Caco-2 (cell line): ENCODE measurements at regions not wholly inside any gene's neighbourhood (a gene's known extent, or its start where the extent isn't known, plus 50 kb on each side); places are given as distances from the start of the nearest gene placed in this dataset.
A peak's percentile ranks its signal among the peaks of the same experiment; 100 is the strongest.
"Not testable (repeated sequence)": the region's sequence is repeated elsewhere in the genome, so short reads cannot be mapped to it uniquely, and the experiment has no call there.

Experiments
- BruUV-seq: library from RNA; stranded (reverse); fragments of 400-500 nt; replicated peaks from 2 replicates; lab custom pipeline; 2021; lab: Mats Ljungman, UMichigan
- CTCF ChIA-PET: fragments of 300-600 bp; sonication (Branson Sonifier 250); formaldehyde crosslinking; loops from one replicate; lab custom pipeline; 2022; ENCODE audit warnings: antibody characterized with exemption; lab: Charles Lee
- POLR2A ChIA-PET: fragments of 300-600 bp; sonication (Branson Sonifier 250); formaldehyde crosslinking; loops from one replicate; lab custom pipeline; 2022; ENCODE audit warnings: antibody characterized with exemption; lab: Charles Lee
- DNase-seq, 2 experiments: peaks; one replicate each; pipeline versions ENCODE4 v3.0.0 to v3.0.0-alpha.2; 2020 to 2022
- H3K27me3 ChIP-seq: replicated peaks from 2 replicates; pipeline ENCODE4 v1.6.0; 2011; ENCODE audit warnings: low read length; ENCODE audit not compliant: control insufficient read depth, insufficient read depth
- H3K36me3 ChIP-seq: 2 replicates; pipeline ENCODE4 v1.5.1; 2011; ENCODE audit warnings: low read length; ENCODE audit not compliant: control insufficient read depth, insufficient read depth
- H3K4me1 ChIP-seq: fragments of 250-450 bp; sonication (Bioruptor Pico); 2 replicates; pipeline ENCODE4 v1.5.1; 2020; ENCODE audit warnings: mild to moderate bottlenecking
- H3K4me3 ChIP-seq: 2 replicates; pipeline ENCODE4 v1.5.1; 2011; ENCODE audit warnings: low read depth, mild to moderate bottlenecking, control low read depth, low read length
- H3K9me3 ChIP-seq: fragments of 250-450 bp; sonication (Bioruptor Pico); 2 replicates; pipeline ENCODE4 v1.5.1; 2020; ENCODE audit warnings: mild to moderate bottlenecking, moderate library complexity
- H3K27ac Mint-ChIP-seq: one replicate; pipeline ENCODE4 v1.8.0; 2022; ENCODE audit warnings: mixed read lengths; ENCODE audit not compliant: unreplicated experiment
- H3K27me3 Mint-ChIP-seq: one replicate; pipeline ENCODE4 v1.8.0; 2022; ENCODE audit warnings: mixed read lengths; ENCODE audit not compliant: insufficient read depth, unreplicated experiment
- H3K36me3 Mint-ChIP-seq: one replicate; pipeline ENCODE4 v1.8.0; 2022; ENCODE audit warnings: mild to moderate bottlenecking, mixed read lengths; ENCODE audit not compliant: insufficient read depth, unreplicated experiment
- H3K4me1 Mint-ChIP-seq: one replicate; pipeline ENCODE4 v1.8.0; 2022; ENCODE audit warnings: low read depth, mixed read lengths; ENCODE audit not compliant: unreplicated experiment
- H3K4me3 Mint-ChIP-seq: one replicate; pipeline ENCODE4 v1.8.0; 2022; ENCODE audit warnings: mild to moderate bottlenecking, moderate library complexity, mixed read lengths; ENCODE audit not compliant: unreplicated experiment
- H3K9me3 Mint-ChIP-seq: one replicate; pipeline ENCODE4 v1.8.0; 2022; ENCODE audit warnings: mixed read lengths; ENCODE audit not compliant: unreplicated experiment
- CTCF ChIP-seq, 2 experiments: fragments of 200-600 bp in 1 of 2; IDR thresholded peaks; 1 replicate in 1 of 2; 2 replicates in 1 of 2; pipeline versions ENCODE4 v1.5.1 to v1.8.0; 2011 to 2022; ENCODE audit warnings: antibody characterized with exemption in 1 of 2, control low read depth in 1 of 2, inconsistent platforms in 1 of 2, low read depth in 1 of 2, low read length in 1 of 2, mild to moderate bottlenecking in 1 of 2, moderate library complexity in 1 of 2; ENCODE audit not compliant: insufficient read depth in 1 of 2, severe bottlenecking in 1 of 2, unreplicated experiment in 1 of 2
- intact Hi-C: fragments of 100-400 bp; cut with micrococcal nuclease; formaldehyde crosslinking; loops from one replicate; pipeline ENCODE4 v1.10.0; 2022; ENCODE audit not compliant: unreplicated experiment

- H3K4me1 ChIP-seq, H3K27me3 ChIP-seq, H3K4me3 Mint-ChIP-seq, BruUV-seq, H3K36me3 Mint-ChIP-seq, CTCF ChIA-PET, intact Hi-C loops, H3K9me3 ChIP-seq, H3K4me1 Mint-ChIP-seq, H3K27ac Mint-ChIP-seq, H3K27me3 Mint-ChIP-seq, H3K9me3 Mint-ChIP-seq, DNase-seq, H3K36me3 ChIP-seq, POLR2A ChIA-PET, H3K4me3 ChIP-seq: not testable (repeated sequence)
Observed at GRCh38 chr1:96617375-96617774, 104.2 kb upstream of the PTBP2 start.

GRCh38 chr1:96632045-96632664 is 89.4 kb upstream of the PTBP2 start:
- Mint-ChIP-seq H3K36me3 (no peaks in the 10 kb centered on the region), H3K4me1 (peaks cover 13% of the 10 kb centered on the region), H3K9me3 (no peaks in the 10 kb centered on the region), H3K4me3 (no peak overlapping the region), H3K27me3 (no peaks in the 10 kb centered on the region), H3K27ac (peak overlapping the region; percentile 24)
- DNase-seq: peak; percentile 37 to 48
- Histone ChIP-seq H3K36me3 (no peaks in the 10 kb centered on the region), H3K4me1 (peaks cover 4% of the 10 kb centered on the region), H3K4me3 (no peak overlapping the region), H3K27me3 (no peaks in the 10 kb centered on the region), H3K9me3 (no peaks in the 10 kb centered on the region)
- no peak for TF ChIP-seq CTCF (IDR thresholded peaks at IDR 0.05; ENCODE audit: insufficient read depth in 1 of 2, low read depth in 1 of 2, low read length in 1 of 2, severe bottlenecking in 1 of 2, unreplicated experiment in 1 of 2)
- POLR2A ChIA-PET: no interaction called here
- BruUV-seq: no TSS peak
- CTCF ChIA-PET: no interaction called here
- intact Hi-C loops: no loop called here

GRCh38 chr1:96633695-96634094 is 87.9 kb upstream of the PTBP2 start:
- CTCF ChIA-PET: no interaction called here
- Mint-ChIP-seq H3K27me3 (no peaks in the 10 kb centered on the region), H3K27ac (no peak overlapping the region), H3K4me3 (no peak overlapping the region), H3K9me3 (no peaks in the 10 kb centered on the region), H3K36me3 (no peaks in the 10 kb centered on the region), H3K4me1 (peaks cover 13% of the 10 kb centered on the region)
- Histone ChIP-seq H3K4me3 (no peak overlapping the region), H3K4me1 (peaks cover 4% of the 10 kb centered on the region), H3K9me3 (no peaks in the 10 kb centered on the region), H3K27me3 (no peaks in the 10 kb centered on the region), H3K36me3 (no peaks in the 10 kb centered on the region)
- DNase-seq: no peak
- intact Hi-C loops: no loop called here
- BruUV-seq: no TSS peak
- no peak for TF ChIP-seq CTCF (IDR thresholded peaks at IDR 0.05; ENCODE audit: insufficient read depth in 1 of 2, low read depth in 1 of 2, low read length in 1 of 2, severe bottlenecking in 1 of 2, unreplicated experiment in 1 of 2)
- POLR2A ChIA-PET: no interaction called here
